HFFc6 (cell line): ENCODE measurements at regions not wholly inside any gene's neighbourhood (a gene's known extent, or its start where the extent isn't known, plus 50 kb on each side); places are given as distances from the start of the nearest gene placed in this dataset.

ENCODE experiments used
- DNase-seq: peaks from one replicate; pipeline ENCODE4 v3.0.0-alpha.2; 2018
- H3K27ac Mint-ChIP-seq: 2 replicates; pipeline ENCODE4 v1.8.0; 2020; ENCODE audit warnings: mild to moderate bottlenecking, mixed read lengths
- H3K27me3 Mint-ChIP-seq: 2 replicates; pipeline ENCODE4 v1.8.0; 2021; ENCODE audit warnings: mild to moderate bottlenecking, moderate library complexity, mixed read lengths; ENCODE audit not compliant: insufficient read depth
- H3K36me3 Mint-ChIP-seq: 2 replicates; pipeline ENCODE4 v1.8.0; 2021; ENCODE audit warnings: low read depth, mixed read lengths
- H3K4me1 Mint-ChIP-seq: 2 replicates; pipeline ENCODE4 v1.8.0; 2020; ENCODE audit warnings: low read depth, mixed read lengths
- H3K4me3 Mint-ChIP-seq: 2 replicates; pipeline ENCODE4 v1.8.0; 2020; ENCODE audit warnings: mild to moderate bottlenecking, moderate library complexity, mixed read lengths
- H3K9me3 Mint-ChIP-seq: 2 replicates; pipeline ENCODE4 v1.8.0; 2020; ENCODE audit warnings: mild to moderate bottlenecking, mixed read lengths
- CTCF ChIP-seq: fragments of 200-600 bp; sonication (generic); IDR thresholded peaks from 2 replicates; pipeline ENCODE4 v1.5.0; 2021; ENCODE audit warnings: antibody characterized with exemption, mild to moderate bottlenecking

- H3K27ac Mint-ChIP-seq, result no peak overlapping the region
- DNase-seq, result no peak
- no peaks in the 10 kb centered on the region for H3K36me3 Mint-ChIP-seq
- no peak overlapping the region for H3K4me3 Mint-ChIP-seq
- H3K27me3 Mint-ChIP-seq, result no peaks in the 10 kb centered on the region
- no peak for TF ChIP-seq CTCF
- H3K9me3 Mint-ChIP-seq, result peaks cover 78% of the 10 kb centered on the region
- H3K4me1 Mint-ChIP-seq, result no peaks in the 10 kb centered on the region
Observed at GRCh38 chr14:62439210-62439609, 606.0 kb downstream of the KCNH5 start.

GRCh38 chr14:62443796-62444195 lies 601.5 kb downstream of the KCNH5 start:
- H3K27ac Mint-ChIP-seq, result no peak overlapping the region
- no peak for TF ChIP-seq CTCF
- H3K4me3 Mint-ChIP-seq, result no peak overlapping the region
- peak; percentile 1 for DNase-seq
- H3K36me3 Mint-ChIP-seq, result no peaks in the 10 kb centered on the region
- no peaks in the 10 kb centered on the region for H3K4me1 Mint-ChIP-seq
- no peaks in the 10 kb centered on the region for H3K27me3 Mint-ChIP-seq
- H3K9me3 Mint-ChIP-seq, result peaks cover 70% of the 10 kb centered on the region

- Mint-ChIP-seq H3K4me1 (no peaks in the 10 kb centered on the region), H3K9me3 (peaks cover 55% of the 10 kb centered on the region), H3K27ac (no peak overlapping the region), H3K27me3 (no peaks in the 10 kb centered on the region), H3K4me3 (no peak overlapping the region), H3K36me3 (no peaks in the 10 kb centered on the region)
- DNase-seq, result no peak
- TF ChIP-seq CTCF, result no peak
Observed at GRCh38 chr14:62445570-62445969, 599.7 kb downstream of the KCNH5 start.

- TF ChIP-seq CTCF, result no peak
- H3K27me3 Mint-ChIP-seq, result no peaks in the 10 kb centered on the region
Observed at GRCh38 chr14:62451221-62451620, 594.0 kb downstream of the KCNH5 start.

GRCh38 chr14:62453226-62453625 lies 592.0 kb downstream of the KCNH5 start:
- no peak for TF ChIP-seq CTCF
- no peak for DNase-seq
- Mint-ChIP-seq H3K27me3 (no peaks in the 10 kb centered on the region), H3K36me3 (no peaks in the 10 kb centered on the region), H3K9me3 (peaks cover 37% of the 10 kb centered on the region), H3K4me1 (no peaks in the 10 kb centered on the region), H3K27ac (no peak overlapping the region), H3K4me3 (no peak overlapping the region)

More at GRCh38 chr14:62451221-62451620, 594.0 kb downstream of the KCNH5 start:
- Mint-ChIP-seq H3K36me3 (no peaks in the 10 kb centered on the region), H3K4me1 (no peaks in the 10 kb centered on the region), H3K27ac (no peak overlapping the region), H3K9me3 (peaks cover 53% of the 10 kb centered on the region), H3K4me3 (no peak overlapping the region)
- DNase-seq, result no peak

- H3K9me3 Mint-ChIP-seq, result peaks cover 36% of the 10 kb centered on the region
- no peaks in the 10 kb centered on the region for H3K36me3 Mint-ChIP-seq
- TF ChIP-seq CTCF, result no peak
- no peaks in the 10 kb centered on the region for H3K27me3 Mint-ChIP-seq
- no peak overlapping the region for H3K4me3 Mint-ChIP-seq
- no peaks in the 10 kb centered on the region for H3K4me1 Mint-ChIP-seq
- DNase-seq, result no peak
- no peak overlapping the region for H3K27ac Mint-ChIP-seq
Observed at GRCh38 chr14:62455446-62455845, 589.8 kb downstream of the KCNH5 start.
